Urinary bladder (tissue), 3 donors: ENCODE measurements at regions not wholly inside any gene's neighbourhood (a gene's known extent, or its start where the extent isn't known, plus 50 kb on each side); places are given as distances from the start of the nearest gene placed in this dataset.

Experiments used
- DNase-seq: peaks from one replicate; pipeline ENCODE4 v3.0.0-alpha.2; 2015; ENCODE audit errors: extremely low spot score
- H3K27ac ChIP-seq: one replicate; pipeline ENCODE4 v1.5.1; 2013; ENCODE audit warnings: low read depth, mild to moderate bottlenecking, moderate library complexity
- H3K36me3 ChIP-seq: one replicate; pipeline ENCODE4 v1.6.1; 2013; ENCODE audit warnings: mild to moderate bottlenecking, moderate library complexity; ENCODE audit not compliant: insufficient read depth
- H3K4me1 ChIP-seq: one replicate; pipeline ENCODE4 v1.6.1; 2013; ENCODE audit warnings: mild to moderate bottlenecking, moderate library complexity; ENCODE audit not compliant: insufficient read depth
- H3K4me3 ChIP-seq: one replicate; pipeline ENCODE4 v1.5.1; 2013; ENCODE audit warnings: low read depth, low read length
- WGBS: extraction: QIAGEN DNeasy Blood & Tissue Kit; methylation state at CpG from one replicate; pipeline ENCODE4 v1.1.7; 2013; 5-methylcytosine and 5-hydroxymethylcytosine counted together
- donor health status: healthy with polysubstance abuse.
- donor health status: healthy.

DNA sequence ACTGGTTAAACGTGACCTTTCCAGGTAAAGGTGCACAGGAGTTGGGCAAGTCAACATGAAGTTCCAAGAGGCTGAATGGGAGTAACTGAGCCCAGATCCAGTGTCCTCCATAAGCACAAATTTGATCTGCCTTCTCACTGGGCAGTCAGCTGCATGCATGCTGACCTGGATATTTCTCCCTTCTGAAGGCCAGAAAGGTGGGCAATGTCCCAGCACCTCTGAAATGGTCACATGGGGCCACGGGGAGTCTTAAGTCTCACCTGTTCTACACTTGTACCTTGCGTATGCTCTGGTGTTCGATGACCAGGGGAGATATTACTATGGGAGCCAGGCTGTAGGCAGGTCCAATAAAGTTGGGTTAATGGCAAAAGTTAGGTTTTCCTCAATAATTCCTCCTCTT, 240.2 kb downstream of the SIPA1L2 start:
- Histone ChIP-seq H3K27ac (no peak overlapping the region), H3K4me1 (peaks cover 1% of the 10 kb centered on the region), H3K36me3 (no peaks in the 10 kb centered on the region), H3K4me3 (no peak overlapping the region)
- 96% methylated on average over 4 of the region's 4 CpGs for WGBS
- no peak for DNase-seq

DNA sequence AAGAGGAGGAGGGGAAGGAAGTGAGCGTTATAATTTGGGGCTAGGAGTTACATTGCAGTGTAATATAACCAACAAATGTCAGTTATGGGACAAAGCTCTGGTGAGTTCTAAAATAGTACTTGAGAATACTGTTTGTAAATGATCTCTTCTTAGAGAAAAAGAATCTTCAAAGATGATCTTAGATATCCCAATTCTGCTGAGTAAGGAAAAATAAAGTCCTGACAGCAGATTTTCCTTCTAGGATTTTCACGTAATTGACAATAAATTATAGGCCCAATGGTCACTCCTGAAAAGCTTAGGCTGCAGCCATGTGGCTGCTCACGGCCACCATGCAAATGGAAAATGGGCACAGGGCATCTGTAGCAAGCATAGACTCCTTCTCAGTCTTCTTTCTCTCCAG, 241.6 kb downstream of the SIPA1L2 start:
- Histone ChIP-seq H3K27ac (no peak overlapping the region), H3K36me3 (no peaks in the 10 kb centered on the region), H3K4me1 (peaks cover 1% of the 10 kb centered on the region), H3K4me3 (no peak overlapping the region)
- no peak for DNase-seq
- WGBS = 92% methylated on average over 3 of the region's 3 CpGs

DNA sequence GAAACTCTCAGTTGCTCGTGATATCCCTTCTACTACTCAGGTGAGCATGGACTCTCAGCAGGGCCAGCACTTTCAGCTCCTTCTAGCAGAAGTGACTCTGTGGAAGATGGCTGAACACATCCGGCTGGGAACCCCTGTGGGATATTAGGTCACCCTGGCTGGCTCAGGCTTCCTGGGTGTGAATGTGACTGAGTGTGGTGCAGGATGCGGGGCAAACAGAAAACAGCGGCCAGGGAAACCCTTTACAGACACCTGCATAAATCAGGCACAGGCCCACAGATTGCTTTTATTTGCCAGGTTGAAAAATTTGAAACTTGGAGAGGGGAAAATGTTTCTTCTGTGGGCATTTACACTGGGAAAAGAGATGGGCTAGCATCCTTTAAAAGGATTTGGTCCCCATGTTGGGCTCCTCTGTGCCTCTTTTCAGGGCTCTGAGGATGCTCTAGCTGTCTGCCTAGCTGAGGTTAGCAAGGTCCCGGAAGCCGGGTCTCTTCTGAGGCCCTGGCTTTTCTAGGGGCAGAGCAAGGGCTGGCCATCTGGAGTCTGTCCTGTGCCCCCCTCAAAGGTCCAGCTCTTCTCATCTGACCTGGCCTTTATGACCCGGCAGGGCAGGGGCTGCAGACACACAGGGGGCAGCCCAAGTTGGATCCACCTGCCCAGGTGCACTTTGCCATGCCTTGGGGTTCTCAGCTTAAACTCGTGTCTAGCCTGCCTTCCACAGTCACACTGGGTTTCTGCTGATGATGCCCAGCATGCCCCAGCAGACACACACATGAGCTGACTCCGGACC, 243.0 kb downstream of the SIPA1L2 start:
- no peak overlapping the region for H3K4me3 ChIP-seq
- no peak for DNase-seq
- no peaks in the 10 kb centered on the region for H3K4me1 ChIP-seq
- 95% methylated on average over 9 of the region's 9 CpGs for WGBS
- no peak overlapping the region for H3K27ac ChIP-seq
- no peaks in the 10 kb centered on the region for H3K36me3 ChIP-seq

DNA sequence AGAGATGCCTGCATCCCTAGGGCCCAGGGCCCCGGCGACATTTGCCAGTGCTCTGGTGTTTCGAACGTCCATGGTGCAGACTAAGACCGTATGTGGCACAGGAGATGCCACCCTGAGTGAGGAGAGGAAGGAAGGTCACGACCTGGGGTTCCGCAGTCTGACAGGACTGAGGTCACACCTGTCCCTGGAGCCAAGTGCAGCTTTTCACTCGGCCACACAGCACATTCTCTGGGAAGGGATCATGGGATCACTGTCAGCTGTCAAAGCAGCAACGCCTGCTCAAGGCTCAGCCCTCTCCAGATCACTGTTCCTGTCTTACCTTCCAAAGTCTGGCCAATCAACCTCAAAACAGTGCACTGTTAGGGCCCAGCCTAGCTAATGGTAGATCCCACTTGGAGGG, 243.6 kb downstream of the SIPA1L2 start:
- H3K4me1 ChIP-seq = no peaks in the 10 kb centered on the region
- H3K4me3 ChIP-seq = no peak overlapping the region
- H3K36me3 ChIP-seq = no peaks in the 10 kb centered on the region
- H3K27ac ChIP-seq = no peak overlapping the region
- DNase-seq = no peak
- 93% methylated on average over 9 of the region's 9 CpGs for WGBS

DNA sequence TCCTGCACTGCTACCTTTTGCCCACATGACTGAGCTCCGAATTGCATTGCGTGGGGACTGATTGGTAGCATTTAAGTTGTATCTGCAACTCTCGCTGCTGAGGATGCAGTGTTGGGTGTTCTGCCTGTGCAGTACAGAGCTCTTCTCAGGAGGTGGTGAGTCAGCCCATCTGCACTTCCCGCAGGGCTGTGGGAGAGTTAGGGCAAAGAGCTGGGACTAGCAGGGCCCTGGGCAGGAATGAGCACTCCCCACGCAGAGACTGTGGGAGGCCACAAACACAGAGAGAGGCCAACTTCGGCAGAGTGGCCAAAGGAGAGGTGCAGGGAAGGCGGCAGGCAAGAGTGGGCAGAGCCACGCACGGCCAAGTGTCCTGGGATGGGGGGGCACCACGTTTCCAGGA, 244.7 kb downstream of the SIPA1L2 start:
- no peaks in the 10 kb centered on the region for H3K4me1 ChIP-seq
- no peak for DNase-seq
- H3K36me3 ChIP-seq = no peaks in the 10 kb centered on the region
- H3K4me3 ChIP-seq = no peak overlapping the region
- WGBS = 87% methylated on average over 10 of the region's 10 CpGs
- no peak overlapping the region for H3K27ac ChIP-seq

DNA sequence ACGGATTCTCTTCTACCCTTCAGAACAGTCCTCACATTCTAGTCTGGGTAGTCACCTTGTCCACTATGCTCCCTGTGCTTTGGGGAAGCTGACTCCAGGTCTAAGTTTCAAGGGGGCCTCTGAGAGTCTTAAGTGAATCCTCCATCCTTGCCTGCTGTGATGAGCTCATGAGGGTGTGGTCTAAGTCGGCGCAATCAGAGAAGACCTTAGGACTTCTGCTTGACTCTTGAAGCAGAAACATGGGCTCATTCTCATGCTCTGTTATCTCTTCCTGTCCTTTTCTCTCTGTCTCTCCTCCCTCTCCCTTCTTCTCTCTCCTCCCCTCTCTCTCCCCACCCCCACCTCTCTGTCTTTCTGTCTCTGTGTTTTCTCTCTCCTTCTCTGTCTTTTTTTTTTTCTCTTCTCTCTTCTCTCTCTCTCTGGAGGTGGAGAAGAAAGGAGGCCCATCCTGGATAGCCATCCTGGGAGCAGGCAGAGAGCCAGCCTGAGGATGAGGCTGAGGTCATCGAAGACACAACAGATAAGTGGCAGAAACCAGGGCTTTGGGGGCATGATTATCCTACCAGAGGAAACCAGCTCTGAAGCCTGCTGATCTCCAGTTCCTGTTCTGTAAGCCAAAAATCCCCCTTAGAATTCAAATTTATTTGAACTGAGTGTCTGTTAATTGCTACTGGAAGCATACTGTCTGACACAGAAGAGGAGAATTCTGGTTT, 245.6 kb downstream of the SIPA1L2 start:
- Histone ChIP-seq H3K36me3 (no peaks in the 10 kb centered on the region), H3K27ac (no peak overlapping the region), H3K4me3 (no peak overlapping the region), H3K4me1 (no peaks in the 10 kb centered on the region)
- WGBS = 80% methylated on average over 4 of the region's 4 CpGs
- no peak for DNase-seq

DNA sequence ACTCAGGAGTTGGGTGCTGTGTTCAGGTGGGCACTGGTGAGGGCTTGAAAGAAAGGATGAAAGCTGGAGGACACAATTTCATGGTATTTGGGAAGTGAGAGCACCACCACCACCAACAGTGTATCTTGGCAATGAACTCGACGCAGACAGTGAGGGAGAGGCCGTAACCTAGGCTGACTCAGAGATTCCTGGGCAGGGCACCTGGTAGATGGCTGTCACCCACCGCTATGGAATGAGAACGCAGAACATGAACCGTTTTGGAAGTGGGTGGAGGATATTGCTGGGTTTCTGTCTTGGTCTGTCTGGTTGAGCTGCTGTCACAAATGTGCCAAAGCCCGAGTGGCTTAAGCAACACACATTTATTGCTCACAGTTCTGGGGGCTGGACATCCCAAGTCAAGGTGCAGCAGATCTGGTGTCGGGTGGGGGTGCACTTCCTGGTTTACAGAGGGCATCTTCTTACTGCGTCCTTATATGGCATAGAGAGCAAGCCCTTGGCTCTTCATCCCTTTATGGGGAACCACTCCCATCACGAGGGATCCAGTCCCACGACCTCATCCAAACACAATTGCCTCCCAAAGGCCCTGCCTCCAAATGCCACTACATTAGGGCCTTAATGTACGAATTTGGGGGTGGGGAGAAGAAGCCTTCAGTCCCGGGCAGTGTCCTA, 246.3 kb downstream of the SIPA1L2 start:
- no peaks in the 10 kb centered on the region for H3K36me3 ChIP-seq
- WGBS = 92% methylated on average over 13 of the region's 13 CpGs
- H3K4me3 ChIP-seq = no peak overlapping the region
- no peaks in the 10 kb centered on the region for H3K4me1 ChIP-seq
- DNase-seq = no peak
- no peak overlapping the region for H3K27ac ChIP-seq

DNA sequence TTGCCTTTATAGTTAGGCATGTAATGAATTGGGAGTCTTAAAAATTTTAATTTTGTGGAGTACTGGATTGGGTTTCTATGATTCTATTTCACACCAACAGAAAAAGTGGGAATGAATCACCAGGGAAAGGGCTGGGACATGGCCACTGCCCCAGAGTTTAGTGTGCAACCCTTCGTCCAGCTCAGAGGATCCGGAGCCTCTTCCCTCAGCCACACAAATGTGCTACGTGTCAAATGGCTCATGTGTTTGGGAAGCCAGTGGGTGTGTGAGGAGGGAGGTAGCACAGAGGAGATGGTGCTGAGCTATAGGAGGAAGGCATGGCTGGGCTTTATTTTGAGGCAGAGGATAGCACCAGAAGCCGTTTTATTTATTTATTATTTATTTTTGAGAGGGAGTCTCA, 247.3 kb downstream of the SIPA1L2 start:
- no peak for DNase-seq
- no peaks in the 10 kb centered on the region for H3K36me3 ChIP-seq
- no peak overlapping the region for H3K4me3 ChIP-seq
- H3K27ac ChIP-seq = no peak overlapping the region
- 78% methylated on average over 4 of the region's 4 CpGs for WGBS
- no peaks in the 10 kb centered on the region for H3K4me1 ChIP-seq

DNA sequence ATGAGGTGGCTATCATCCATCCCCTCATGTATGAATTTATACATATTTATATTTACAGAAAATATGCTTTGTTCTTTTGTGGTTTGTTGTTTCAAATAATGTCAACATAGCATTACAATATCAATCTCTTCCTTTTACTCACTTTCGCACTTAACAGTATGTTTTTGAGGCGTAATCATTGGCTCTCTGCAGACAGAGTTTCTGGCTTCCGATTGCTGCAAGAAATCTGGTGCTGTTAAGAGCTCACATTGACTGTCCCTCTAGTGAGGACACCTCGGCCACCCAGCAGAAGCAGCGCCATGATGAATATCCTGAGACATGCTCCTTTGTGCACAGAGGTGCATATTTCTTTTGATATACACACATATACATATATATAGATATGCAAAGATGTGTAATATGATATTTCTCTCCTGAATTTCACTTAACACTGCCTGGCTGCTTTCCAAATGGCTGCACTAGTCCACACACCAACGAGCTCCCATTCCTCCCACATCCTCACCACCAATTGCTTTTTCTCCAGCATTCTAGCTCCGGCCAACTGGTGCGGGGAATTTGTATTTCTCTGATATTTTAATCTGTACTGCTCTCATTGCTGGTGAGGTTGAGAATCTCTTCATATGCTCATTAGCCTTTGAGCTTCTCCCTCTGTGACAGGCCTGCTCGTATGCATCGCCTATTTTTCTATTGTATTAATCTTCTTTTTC, 248.4 kb downstream of the SIPA1L2 start:
- Histone ChIP-seq H3K36me3 (no peaks in the 10 kb centered on the region), H3K27ac (no peak overlapping the region), H3K4me3 (no peak overlapping the region), H3K4me1 (no peaks in the 10 kb centered on the region)
- DNase-seq = no peak
- WGBS = 84% methylated on average over 10 of the region's 10 CpGs

DNA sequence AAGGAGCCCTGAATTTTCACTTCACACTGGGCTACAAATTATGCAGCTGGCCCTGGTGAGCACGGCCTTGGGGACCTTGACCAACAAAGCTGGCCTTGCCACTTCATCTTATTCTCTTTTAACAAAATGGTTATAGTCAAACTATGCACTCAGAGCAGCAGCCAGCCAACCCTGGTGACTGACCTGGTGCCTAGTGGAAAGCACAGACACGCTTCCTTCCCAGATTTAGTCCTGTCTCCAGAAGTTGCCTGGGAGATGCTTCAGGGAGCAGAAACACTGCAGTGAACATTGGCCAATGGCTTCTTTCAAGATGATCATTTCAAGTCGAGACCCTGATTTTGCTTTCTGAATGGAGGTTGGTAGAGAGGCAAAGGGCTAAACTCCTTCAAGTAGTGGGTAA, 249.3 kb downstream of the SIPA1L2 start:
- no peaks in the 10 kb centered on the region for H3K36me3 ChIP-seq
- no peak overlapping the region for H3K27ac ChIP-seq
- H3K4me1 ChIP-seq = no peaks in the 10 kb centered on the region
- 92% methylated on average over 3 of the region's 3 CpGs for WGBS
- DNase-seq = no peak
- H3K4me3 ChIP-seq = no peak overlapping the region

DNA sequence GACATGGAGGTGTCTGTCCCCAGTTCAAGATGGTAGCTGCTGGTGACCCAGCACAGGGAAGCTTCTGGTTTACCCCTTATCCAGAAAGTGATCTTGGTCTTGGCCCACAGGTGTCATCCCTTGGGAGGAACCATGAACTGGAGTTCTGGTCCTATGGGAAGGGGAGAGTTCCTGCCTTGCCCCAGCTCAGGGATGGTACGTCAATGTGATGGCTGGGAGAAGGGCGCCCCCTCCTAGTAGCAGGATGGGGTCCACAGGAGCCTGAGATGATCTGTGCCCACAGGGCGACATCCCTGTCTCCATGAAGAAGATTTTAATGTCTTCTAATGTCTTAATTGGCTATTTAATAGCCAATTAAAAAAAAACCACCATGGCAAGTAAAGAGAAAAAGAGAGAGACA, 249.8 kb downstream of the SIPA1L2 start:
- WGBS = 88% methylated on average over 3 of the region's 3 CpGs
- Histone ChIP-seq H3K27ac (no peak overlapping the region), H3K36me3 (no peaks in the 10 kb centered on the region), H3K4me3 (no peak overlapping the region), H3K4me1 (no peaks in the 10 kb centered on the region)
- DNase-seq = no peak

DNA sequence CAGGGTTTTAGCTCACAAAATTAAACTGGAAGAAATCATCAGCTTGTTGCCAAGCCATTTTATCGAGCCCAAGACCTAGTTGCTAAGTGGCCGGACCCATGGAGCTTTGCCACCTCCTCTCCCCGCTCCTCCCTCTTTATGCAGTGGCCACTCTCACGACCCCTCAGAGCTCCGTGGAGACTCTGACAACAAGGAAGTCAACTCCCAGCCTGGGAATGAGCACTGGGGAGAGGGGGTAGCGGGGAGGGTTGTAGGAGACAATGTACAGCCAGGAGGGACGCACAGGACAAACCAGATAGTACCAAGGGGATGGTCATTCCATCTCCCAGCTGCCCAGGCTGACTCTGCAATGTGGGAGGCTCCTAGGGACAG, 250.9 kb downstream of the SIPA1L2 start:
- H3K27ac ChIP-seq = no peak overlapping the region
- H3K4me3 ChIP-seq = no peak overlapping the region
- H3K36me3 ChIP-seq = no peaks in the 10 kb centered on the region
- H3K4me1 ChIP-seq = no peaks in the 10 kb centered on the region
- 77% methylated on average over 7 of the region's 7 CpGs for WGBS
- no peak for DNase-seq

DNA sequence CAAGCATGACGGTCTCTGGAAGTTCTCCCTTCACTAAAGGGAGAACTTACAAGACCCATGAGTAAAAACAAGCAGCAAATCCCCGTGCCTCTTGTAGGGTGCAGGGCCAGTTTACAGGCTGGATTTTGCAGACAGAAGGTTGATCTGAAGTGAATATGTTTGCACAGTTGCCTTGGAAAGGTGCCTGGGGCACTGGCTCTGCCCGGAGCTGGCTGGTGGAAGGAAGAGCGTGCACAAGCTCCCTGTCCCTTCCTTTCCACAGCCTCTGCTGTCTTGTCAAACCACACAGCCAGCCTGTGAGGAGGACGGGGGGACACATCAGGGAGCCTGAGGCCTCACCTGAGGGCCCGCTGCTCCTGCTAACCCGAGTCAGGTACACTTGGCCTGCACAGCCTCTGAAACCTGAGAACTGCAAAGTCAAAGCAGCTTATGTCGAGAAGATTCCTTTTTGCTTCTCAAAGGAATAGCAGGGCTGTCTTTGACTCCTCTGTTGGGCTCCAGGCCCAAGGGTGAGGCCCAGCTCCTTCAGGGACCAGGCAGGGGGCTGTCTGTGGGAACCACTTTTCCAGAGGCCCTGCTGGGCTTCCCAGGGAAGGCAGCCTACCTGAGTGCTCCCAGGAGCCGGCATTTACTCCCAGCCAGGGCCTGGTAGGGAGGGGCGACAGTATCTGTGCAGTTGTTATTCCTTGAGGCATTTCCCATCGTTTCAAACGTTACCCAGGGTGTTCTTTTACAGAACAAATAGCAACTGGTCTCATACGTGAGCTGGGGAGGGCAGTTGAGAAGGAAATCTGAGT, 251.5 kb downstream of the SIPA1L2 start:
- DNase-seq = no peak
- Histone ChIP-seq H3K36me3 (no peaks in the 10 kb centered on the region), H3K4me1 (no peaks in the 10 kb centered on the region), H3K27ac (no peak overlapping the region), H3K4me3 (no peak overlapping the region)
- 75% methylated on average over 13 of the region's 13 CpGs for WGBS
